ENCODE measurements at regions not wholly inside any gene's neighbourhood (a gene's known extent, or its start where the extent isn't known, plus 50 kb on each side); places are given as distances from the start of the nearest gene placed in this dataset.

- ATAC-seq (no peak), DNase-seq (no peak)
- Histone ChIP-seq H3K4me1 (ENCODE audit: low read depth) (no peaks in the 10 kb centered on the region), H3K36me3 (ENCODE audit: low read depth) (no peaks in the 10 kb centered on the region), H3K9me3 (no peaks in the 10 kb centered on the region), H3K4me3 (no peak overlapping the region)
- no peak for TF ChIP-seq CTCF (IDR thresholded peaks at IDR 0.05)
- intact Hi-C loops (cut with DNase I, micrococcal nuclease): no loop called here
Observed at GRCh38 chr5:153050496-153051179, 439.8 kb upstream of the GRIA1 start.

- Histone ChIP-seq H3K4me3 (no peak overlapping the region), H3K36me3 (ENCODE audit: low read depth) (no peaks in the 10 kb centered on the region), H3K4me1 (ENCODE audit: low read depth) (no peaks in the 10 kb centered on the region), H3K9me3 (no peaks in the 10 kb centered on the region)
- intact Hi-C loops (cut with DNase I, micrococcal nuclease): no loop called here
- TF ChIP-seq CTCF (IDR thresholded peaks at IDR 0.05): no peak
- ATAC-seq: no peak
- no peak for DNase-seq
Observed at GRCh38 chr5:153066281-153066680, 424.2 kb upstream of the GRIA1 start.

GRCh38 chr5:153067869-153068268 lies 422.6 kb upstream of the GRIA1 start:
- intact Hi-C loops (cut with DNase I, micrococcal nuclease): no loop called here
- ATAC-seq: no peak
- TF ChIP-seq CTCF (IDR thresholded peaks at IDR 0.05): no peak
- Histone ChIP-seq H3K36me3 (ENCODE audit: low read depth) (no peaks in the 10 kb centered on the region), H3K4me3 (no peak overlapping the region), H3K9me3 (no peaks in the 10 kb centered on the region), H3K4me1 (ENCODE audit: low read depth) (no peaks in the 10 kb centered on the region)
- no peak for DNase-seq

- intact Hi-C loops (cut with DNase I, micrococcal nuclease): no loop called here
- no peak for DNase-seq
- H3K36me3 ChIP-seq (ENCODE audit: low read depth): no peaks in the 10 kb centered on the region
- ATAC-seq: no peak
- TF ChIP-seq CTCF (IDR thresholded peaks at IDR 0.05): no peak
- H3K4me3 ChIP-seq: no peak overlapping the region
- H3K9me3 ChIP-seq: no peaks in the 10 kb centered on the region
- H3K4me1 ChIP-seq (ENCODE audit: low read depth): no peaks in the 10 kb centered on the region
Observed at GRCh38 chr5:153079396-153079795, 411.1 kb upstream of the GRIA1 start.

GRCh38 chr5:153080940-153081339 lies 409.5 kb upstream of the GRIA1 start:
- no peaks in the 10 kb centered on the region for H3K9me3 ChIP-seq
- intact Hi-C loops (cut with DNase I, micrococcal nuclease): no loop called here
- H3K4me3 ChIP-seq: no peak overlapping the region
- H3K4me1 ChIP-seq (ENCODE audit: low read depth): no peaks in the 10 kb centered on the region
- DNase-seq (no peak), ATAC-seq (no peak)
- no peak for TF ChIP-seq CTCF (IDR thresholded peaks at IDR 0.05)
- no peaks in the 10 kb centered on the region for H3K36me3 ChIP-seq (ENCODE audit: low read depth)

- H3K4me1 ChIP-seq (ENCODE audit: low read depth): no peaks in the 10 kb centered on the region
- H3K4me3 ChIP-seq: no peak overlapping the region
- no peaks in the 10 kb centered on the region for H3K9me3 ChIP-seq
- ATAC-seq: no peak
- H3K36me3 ChIP-seq (ENCODE audit: low read depth): no peaks in the 10 kb centered on the region
- no peak for DNase-seq
- intact Hi-C loops (cut with DNase I, micrococcal nuclease): no loop called here
- no peak for TF ChIP-seq CTCF (IDR thresholded peaks at IDR 0.05)
Observed at GRCh38 chr5:153081385-153081784, 409.1 kb upstream of the GRIA1 start.

Measured in mucosa of descending colon (tissue), 3 donors.